HG03432 (cell line): ENCODE measurements at regions not wholly inside any gene's neighbourhood (a gene's known extent, or its start where the extent isn't known, plus 50 kb on each side); places are given as distances from the start of the nearest gene placed in this dataset.
"Not testable (repeated sequence)": the region's sequence is repeated elsewhere in the genome, so short reads cannot be mapped to it uniquely, and the experiment has no call there.

Experiments
- ATAC-seq: cut with Tn5 transposase; IDR thresholded peaks from one replicate; pipeline ENCODE4 v1.9.1; 2021; ENCODE audit warnings: mild to moderate bottlenecking, moderate library complexity; ENCODE audit not compliant: unreplicated experiment

DNA sequence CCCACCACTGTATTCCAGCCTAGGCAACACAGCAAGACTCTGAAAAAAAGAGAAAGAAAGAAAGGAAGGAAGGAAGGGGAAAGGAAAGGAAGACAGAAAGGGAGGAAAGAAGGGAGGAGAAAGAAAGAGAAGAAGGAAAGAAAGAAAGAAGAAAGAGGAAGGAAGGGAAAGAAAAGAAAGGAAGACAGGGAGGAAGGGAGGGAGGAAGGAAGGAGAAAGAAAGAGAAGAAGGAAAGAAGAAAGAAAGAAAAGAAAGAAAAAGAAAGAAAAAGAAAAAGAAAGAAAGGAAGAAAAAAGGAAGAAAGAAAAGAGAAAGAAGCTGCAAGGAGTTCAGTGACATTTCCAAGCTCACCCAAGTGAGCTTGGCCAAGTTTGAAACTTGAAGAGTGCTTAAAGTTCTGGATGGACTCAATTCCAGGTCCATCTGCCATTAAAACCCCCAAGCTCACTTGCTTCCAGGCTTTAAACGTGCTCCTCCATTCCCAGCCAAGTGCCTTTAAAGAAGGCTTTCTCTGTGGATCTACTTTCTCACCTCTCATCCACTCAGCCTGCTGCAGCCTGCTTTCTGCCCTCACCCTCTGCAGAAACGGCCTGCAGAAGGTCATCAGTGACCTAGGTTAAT lies 101.5 kb downstream of the VCPKMT start:
- no peak for ATAC-seq

DNA sequence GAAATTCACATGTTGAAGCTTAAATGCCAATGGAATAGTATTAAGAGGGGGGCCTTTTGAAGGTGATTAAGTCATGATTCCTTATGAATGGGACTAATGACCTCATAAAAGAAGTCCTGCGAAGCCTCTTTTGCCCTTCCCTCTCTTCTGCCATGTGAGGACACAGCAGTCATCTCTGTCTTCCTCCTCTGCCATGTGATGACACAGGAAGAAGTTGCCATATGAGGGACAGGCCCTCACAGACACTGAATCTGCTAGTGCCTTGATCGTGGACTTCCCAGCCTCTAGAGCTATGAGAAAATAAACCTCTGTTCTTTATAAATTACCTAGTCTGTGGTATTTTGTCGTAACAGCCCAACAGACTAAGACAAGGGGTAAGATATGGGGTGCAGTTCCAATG lies 100.7 kb downstream of the VCPKMT start:
- ATAC-seq = no peak

DNA sequence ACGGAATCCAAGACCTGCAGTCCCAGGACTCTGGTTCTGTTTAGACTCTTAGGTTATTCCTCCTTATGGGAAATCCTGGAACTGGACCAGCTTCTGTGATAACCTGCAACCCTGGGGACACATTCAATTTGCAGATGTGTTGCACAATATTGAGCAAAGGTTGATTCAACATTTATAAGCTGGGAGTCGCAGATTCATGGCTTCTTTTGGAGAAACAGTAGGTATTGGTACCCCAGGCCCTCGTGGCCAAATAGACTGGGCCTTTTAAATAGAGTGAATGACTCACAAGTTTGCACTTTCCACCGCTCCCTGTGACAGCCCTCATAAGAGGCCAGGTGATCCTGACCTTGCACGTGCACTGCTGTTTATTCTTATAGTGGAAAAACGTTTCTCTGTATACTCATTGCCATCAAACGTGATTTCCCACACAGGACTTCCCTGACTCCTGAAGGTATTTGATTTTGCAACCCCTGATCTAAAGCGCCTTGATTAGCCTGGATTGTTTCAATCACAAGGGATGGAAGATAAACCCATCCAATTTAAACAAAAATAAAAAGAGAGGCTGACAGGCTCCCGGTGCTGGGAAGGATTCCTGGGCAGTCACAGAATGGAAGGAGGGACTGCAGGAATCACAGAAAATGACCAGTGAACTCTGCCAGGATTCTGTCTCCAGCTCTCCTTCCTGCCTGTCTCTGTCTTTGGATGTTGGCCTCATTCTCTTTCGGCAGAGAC lies 98.0 kb downstream of the VCPKMT start:
- no peak for ATAC-seq

DNA sequence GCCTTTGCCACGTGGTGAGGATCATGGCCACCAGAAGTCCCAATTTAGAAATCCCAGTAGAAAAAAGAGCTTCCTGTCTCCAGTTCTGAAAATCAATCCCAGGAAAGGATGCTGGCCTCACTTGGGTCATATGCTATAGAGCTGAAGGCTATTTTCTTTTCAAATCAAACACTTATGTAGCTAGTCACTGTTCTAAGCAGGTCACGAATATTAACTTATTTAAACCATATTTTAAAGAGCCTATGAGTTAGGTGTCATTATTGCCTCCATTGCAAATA lies 97.5 kb downstream of the VCPKMT start:
- ATAC-seq = no peak

DNA sequence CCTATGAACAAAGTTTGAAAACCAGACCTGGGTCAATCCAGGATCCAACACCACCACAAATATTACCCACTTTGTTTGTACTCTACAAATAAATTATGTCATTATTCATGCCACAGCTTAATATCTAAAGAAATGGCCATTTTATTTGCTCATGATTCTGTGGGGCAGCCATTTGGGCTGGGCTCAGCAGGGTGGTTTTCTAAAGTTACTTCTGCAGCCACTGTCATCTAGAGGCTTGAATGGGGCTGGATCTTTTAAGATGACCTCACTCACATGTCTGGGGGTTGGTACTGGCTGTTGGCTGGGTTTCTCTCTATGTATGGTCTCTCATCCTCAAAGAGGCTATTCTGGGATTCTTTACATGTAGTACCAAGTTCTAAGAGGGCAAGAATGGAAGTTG lies 96.2 kb downstream of the VCPKMT start:
- ATAC-seq = no peak

DNA sequence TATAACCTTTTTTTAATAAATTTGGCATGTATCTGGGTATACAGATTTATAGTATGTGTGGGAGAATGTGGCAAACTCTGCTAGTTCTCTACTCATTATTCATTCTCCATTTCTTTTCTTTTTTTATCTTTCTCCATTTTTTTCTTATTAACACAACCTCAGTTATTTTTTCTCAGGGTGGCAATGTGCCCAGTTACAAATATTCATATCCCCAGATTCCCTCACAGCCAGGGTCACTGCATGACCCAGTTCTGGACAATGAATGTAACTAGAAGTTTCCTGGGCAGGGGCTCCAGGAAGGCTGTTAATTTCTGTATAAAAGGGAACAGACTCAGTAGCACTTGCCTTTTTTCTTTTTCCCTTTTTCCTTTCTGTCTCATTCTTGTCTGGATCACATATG lies 95.6 kb downstream of the VCPKMT start:
- no peak for ATAC-seq

DNA sequence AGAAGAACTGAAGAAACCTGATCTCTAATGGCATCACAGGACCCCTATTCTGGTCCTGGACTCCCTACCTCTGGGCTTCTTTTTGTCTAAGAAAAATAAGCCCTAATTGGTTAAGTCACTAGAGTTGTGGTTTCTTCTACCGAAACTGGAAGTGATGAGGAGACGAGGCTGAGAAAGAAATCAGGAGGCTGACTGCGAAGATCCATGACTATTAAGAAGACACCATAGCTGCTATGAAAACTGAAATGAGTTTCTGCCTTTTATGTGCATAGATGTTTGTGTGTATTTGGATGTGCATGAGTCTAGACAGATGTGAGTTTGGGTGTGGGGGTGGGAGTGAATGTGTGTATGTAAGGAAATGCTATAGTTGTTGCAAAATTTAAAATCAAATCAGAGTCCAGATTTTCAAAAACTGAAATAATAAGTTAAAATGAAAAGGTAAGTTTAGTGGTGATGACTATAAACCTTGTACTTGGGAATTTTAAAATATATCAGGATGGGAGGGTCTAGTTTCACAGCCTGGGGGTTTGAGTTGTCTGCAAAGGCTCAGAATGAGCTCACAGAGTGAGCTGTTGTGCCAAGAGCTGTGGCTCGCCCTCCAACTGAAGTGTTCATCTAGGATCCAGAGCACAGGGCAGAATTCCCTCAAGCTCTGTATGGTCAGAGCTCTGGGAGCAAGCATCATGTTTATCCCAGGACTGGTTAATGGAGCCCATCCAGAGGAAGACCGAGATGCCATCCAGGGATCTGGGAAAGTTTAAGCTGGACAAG lies 94.9 kb downstream of the VCPKMT start:
- ATAC-seq = no peak

DNA sequence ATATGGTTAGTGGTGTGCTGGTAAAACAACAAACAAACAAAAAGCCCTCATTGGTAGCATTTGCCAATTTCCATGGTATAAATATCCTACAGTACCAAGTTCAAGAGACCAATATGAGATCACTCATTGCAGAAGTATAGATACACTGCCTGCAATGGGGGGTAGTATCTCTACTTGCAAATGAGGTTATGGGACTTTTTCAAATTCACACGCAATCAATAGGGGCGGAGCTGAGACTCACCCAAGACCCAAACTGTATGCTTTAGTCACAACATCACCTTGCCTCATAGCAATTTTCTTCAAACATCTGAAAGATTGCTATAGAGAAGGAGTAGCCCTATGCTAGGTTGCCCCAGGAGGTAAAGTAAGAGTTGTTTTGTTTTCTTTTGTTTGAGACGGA lies 93.7 kb downstream of the VCPKMT start:
- no peak for ATAC-seq

DNA sequence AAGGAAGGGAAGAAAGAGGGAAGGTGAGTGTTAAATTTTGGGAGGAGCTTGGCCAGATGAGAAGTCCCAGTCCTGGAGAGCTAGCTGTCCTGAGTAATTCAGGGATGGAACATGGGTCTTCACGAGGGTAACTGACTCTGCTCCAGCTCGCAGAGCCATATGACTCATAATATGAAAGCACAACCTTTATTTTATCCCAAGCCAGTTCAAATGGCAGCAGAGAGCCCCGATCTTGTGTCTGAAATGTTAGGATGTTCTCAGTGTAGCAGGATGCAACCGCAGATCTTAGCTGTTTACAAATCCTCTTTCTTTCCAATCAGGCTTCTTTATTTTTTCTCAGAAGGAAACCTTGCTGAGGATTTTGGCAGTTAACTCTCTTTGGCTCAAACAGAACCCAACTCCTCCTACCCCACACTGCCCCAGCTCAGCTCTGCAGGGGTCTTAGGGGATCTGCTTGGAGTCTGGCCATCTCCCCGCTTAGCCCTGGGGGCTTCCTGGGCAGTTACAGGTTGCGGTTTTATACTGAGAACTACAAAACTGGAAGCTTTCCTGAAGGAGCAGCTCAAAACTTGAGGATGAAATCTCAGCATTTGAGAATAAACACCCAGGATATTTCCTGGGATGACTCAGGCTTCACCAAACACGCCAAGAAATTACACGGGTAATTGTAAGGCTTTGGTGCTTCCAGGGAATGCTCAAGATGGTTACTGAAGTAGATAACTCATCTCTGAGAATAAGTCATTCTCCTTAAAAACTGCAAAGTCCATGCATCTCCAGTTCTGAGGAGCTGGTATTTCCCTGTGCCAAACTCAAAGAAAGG lies 92.5 kb downstream of the VCPKMT start:
- no peak for ATAC-seq

DNA sequence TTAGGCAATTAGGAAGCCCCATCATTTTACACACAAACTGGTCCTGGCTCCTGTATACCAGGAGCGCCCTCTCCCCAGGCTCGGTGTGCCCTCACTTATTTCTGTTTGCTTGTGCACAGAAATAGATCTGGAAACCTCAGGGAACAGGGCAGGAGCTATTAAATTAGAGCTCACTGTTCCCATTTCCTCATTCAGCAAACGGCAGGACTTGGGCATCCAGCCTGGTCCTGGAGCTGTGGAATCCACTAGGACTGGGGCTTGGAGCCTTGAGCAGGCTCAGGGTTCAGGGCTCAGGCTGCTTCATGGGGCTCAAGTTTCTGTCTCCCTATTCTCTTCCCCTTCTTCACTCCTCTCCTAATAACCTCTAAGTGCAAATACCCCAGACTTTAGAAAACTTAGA lies 91.3 kb downstream of the VCPKMT start:
- no peak for ATAC-seq

DNA sequence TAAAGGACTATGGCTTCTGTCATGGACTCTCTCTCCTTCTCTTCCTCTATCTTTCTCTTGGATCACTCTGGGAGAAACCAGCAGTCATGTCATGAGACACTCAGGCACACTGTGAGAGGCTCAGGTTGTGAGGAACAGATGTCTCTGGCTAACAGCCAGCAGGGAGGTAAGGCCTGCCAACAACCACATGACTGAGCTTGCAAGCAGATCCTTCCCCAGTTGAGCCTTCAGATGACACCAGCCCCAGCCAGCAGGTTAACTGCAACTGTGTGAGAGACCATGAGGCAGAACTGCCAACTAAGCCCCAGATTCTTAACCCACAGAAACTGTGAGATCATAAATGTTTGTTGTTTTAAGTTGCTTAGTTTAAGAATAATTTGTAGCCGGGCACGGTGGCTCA lies 90.6 kb downstream of the VCPKMT start:
- ATAC-seq = no peak

DNA sequence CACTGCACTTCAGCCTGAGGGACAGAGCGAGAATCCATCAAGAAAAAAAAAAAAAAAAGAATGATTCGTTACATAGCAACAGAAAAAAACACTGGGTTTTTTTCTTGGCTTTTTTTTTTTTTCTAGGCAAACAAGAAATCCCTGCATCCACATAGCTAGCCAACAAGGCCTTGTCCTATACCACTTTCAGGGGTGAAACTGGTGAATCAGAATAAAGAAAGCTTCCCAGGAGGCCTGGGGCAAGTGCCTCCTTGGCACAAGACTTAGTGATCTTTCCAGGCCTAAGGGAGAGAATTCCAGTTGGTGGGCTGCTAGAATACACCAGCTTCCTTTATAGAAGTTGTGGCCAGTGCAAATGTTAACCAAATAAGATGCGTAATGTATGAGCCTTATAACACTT lies 90.0 kb downstream of the VCPKMT start:
- no peak for ATAC-seq

DNA sequence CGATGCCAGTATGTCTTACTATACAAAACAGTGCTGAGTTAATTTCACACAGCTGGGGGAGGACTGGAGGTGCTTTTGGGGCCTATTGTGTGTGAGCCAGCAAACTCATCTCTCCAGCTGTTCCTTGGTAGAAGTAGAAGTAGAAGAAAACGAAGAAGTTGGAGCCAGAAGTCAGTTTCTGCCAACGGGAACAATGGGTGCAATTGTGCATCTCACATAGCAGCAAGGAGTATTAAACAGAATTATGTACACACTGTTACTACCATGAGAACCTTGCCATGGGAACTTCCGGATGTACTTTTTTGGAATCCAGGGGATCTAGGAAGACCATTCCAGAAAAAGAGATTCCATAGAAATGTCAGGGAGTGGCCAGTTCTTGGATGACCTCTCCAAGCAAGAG lies 88.6 kb downstream of the VCPKMT start:
- no peak for ATAC-seq

DNA sequence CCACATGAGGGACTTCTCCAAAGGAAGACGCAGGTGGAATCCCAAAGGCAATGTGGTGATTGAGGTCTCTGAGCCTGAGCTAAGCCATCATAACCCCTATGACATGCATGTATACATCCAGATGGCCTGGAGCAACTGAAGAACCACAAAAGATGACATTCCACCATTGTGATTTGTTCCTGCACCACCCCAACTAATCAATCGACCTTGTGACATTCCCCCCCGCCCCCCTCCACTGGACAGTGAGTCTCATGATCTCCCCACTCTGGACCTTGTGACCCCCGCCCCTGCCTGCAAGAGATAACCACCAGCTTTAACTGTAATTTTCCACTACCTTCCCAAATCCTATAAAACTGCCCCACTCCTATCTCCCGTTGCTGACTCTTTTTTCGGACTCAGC lies 87.9 kb downstream of the VCPKMT start:
- ATAC-seq = no peak

DNA sequence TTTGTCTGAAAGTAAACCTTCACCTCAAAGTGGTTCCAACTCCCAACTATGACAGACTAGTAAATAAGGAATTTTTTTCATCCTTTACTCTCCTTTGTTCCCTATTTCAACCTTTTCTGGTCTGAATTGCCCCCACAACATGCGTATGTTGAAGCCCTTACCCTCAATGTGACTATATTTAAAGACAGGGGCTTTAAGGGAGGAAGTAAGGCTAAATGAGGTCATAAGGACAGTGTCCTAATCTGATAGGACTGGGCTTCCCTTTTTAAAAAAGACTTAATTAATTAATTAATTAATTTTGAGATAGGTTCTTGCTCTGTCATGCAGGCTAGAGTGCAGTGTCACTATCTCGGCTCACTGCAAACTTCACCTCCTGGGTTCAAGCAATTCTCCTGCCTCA lies 86.3 kb downstream of the VCPKMT start:
- no peak for ATAC-seq

DNA sequence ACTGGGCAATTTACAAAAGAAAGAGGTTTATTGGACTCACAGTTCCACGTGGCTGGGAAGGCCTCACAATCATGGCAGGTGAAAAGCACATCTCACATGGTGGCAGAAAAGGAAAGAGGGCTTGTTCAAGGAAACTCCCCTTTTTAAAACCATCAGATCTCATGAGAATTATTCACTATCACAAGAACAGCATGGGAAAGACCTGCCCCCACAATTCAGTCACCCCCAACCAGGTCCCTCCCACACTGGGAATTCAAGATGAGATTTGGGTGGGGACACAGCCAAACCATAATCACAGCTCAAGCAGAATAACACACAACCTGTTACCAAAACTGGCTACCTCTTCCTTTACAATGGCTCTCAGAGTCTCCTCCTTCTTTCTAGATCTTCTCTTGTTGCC lies 85.5 kb downstream of the VCPKMT start:
- ATAC-seq = not testable (repeated sequence)

DNA sequence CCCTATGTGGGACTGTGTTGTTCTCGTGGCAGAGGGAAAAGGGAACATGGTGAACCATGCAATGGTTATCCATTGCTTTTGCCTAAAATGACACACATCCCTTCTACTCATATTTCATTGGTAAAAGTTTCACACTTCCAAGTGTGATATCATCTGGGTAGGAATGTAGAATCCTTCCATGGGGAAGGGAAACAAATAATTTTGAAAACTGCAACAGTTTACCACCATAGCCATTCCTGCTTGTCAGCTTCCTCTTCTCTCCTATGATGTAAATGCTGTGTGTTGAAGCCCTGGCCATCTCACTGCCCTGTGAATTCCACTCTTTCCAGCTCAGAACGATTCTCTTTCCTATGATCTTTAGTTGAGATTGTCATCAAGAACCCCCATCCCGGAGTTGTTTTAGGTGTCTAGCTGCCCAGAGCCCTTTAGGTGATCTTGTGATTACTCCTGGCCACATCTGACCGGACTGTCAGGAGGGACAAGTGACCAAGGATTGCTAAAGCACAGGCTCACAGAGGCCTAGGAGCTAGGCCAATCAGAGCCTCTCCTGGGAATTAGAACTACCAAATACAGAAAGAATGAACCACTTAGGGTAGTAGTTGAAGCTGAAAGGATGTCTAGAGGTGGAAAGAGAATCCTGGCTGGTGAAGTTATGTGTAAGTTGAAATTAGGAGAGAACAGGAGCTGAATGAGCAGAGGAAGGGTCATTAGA lies 84.6 kb downstream of the VCPKMT start:
- no peak for ATAC-seq

DNA sequence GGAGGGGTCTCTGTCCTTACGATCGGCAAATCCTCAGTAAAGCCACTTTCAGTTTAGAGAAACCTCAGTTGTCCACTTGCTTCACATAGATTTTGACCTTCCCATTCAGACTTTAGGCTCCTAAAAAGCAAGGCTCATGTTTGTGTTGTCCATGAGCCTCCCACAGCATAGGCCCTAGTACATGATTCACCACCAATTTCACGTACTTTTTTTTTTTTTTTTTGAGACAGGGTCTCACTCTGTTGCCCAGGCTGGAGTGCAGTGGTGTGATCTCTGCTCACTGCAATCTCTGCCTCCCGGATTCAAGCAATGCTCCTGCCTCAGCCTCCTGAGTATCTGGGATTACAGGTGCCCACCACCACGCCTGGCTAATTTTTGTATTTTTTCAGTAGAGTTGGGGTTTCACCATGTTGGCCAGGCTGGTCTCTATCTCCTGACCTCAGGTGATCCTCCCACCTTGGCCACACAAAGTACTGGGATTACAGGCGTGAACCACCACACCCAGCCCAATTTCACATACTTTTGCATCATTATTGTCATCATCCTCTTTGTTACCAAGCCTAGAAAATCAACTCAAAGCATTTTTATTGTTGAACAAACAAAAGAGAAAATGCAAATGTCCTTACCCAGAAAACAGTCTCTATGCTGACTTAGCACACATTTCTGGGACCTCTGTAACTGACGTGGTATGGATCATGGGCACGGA lies 83.8 kb downstream of the VCPKMT start:
- ATAC-seq = not testable (repeated sequence)

DNA sequence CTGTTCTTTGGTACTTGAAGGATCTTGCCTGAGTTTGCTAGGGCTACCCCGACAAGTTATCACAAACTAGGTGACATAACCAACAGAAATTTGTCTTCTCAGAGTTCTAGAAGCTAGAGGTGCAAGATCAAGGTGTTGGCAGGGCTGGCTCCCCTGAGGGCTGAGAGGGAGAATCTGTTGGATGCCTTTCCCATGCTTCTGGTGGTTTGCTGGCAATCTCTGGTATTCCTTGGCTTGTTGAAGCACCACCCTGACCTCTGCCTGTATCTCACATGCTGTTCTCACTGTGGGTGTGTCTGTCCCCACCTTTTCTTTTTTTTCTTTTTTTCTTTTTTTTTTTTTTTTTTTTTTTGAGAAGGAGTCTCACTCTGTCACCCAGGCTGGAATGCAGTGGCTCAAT lies 81.2 kb downstream of the VCPKMT start:
- ATAC-seq = no peak

DNA sequence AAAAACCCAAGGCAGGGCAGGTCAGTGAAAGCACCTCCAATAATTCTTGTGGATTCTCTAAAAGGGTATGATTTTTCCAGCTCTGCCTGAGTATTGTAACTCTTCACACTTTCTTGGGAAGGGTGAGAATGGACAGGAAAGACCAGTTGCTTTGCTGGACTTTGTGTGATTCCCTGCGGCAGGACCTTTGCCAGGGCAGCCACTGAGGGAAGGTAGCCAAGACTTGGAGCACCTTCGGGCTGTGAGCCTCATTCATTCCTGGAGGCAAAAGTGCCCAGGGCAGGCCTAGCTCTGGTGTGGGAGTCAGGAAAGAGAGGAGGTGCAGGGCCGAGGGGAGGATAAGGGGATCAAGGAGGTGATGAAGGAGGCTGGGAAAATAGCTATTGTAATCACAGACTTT lies 80.2 kb downstream of the VCPKMT start:
- no peak for ATAC-seq
